Natural killer cell (primary cell): ENCODE measurements at regions not wholly inside any gene's neighbourhood (a gene's known extent, or its start where the extent isn't known, plus 50 kb on each side); places are given as distances from the start of the nearest gene placed in this dataset.

ENCODE experiments used
- ATAC-seq, 3 donors: fragments of 150-1000 bp in 2 of 3; fragments of 200-7000 bp in 1 of 3; cut with Tn5 transposase; 1 replicate in 1 of 3; 2 replicates in 2 of 3; pipeline ENCODE4 v1.10.0; 2021; ENCODE audit warnings: mild to moderate bottlenecking in 2 of 3, moderate library complexity in 2 of 3
- DNase-seq, 2 donors: peaks; one replicate each; pipeline versions ENCODE4 v3.0.0 to v3.0.0-alpha.2; 2013 to 2021; ENCODE audit warnings: mixed read lengths in 1 of 2
- H3K27ac ChIP-seq: one replicate; pipeline ENCODE4 v1.5.1; 2013; ENCODE audit warnings: mild to moderate bottlenecking, low read length
- H3K27me3 ChIP-seq: one replicate; pipeline ENCODE4 v1.6.1; 2013; ENCODE audit warnings: low read length; ENCODE audit not compliant: control insufficient read depth, insufficient read depth
- H3K36me3 ChIP-seq: one replicate; pipeline ENCODE4 v1.6.1; 2013; ENCODE audit warnings: low read length; ENCODE audit not compliant: control insufficient read depth, insufficient read depth
- H3K4me1 ChIP-seq: one replicate; pipeline ENCODE4 v1.6.1; 2013; ENCODE audit warnings: low read length; ENCODE audit not compliant: control insufficient read depth, insufficient read depth
- H3K4me3 ChIP-seq: one replicate; pipeline ENCODE4 v1.5.1; 2013; ENCODE audit warnings: low read length
- H3K9me3 ChIP-seq: one replicate; pipeline ENCODE4 v1.6.1; 2013; ENCODE audit warnings: low read length; ENCODE audit not compliant: control insufficient read depth, insufficient read depth
- H3K27ac Mint-ChIP-seq, 2 donors: one replicate each; pipeline ENCODE4 v1.8.0; 2022; ENCODE audit warnings: mild to moderate bottlenecking in 2 of 2, mixed read lengths in 2 of 2, moderate library complexity in 1 of 2
- H3K27me3 Mint-ChIP-seq, 2 donors: one replicate each; pipeline ENCODE4 v1.8.0; 2022; ENCODE audit warnings: low read depth in 2 of 2, mixed read lengths in 2 of 2
- H3K36me3 Mint-ChIP-seq: one replicate; pipeline ENCODE4 v1.8.0; 2022; ENCODE audit warnings: mixed read lengths
- H3K4me1 Mint-ChIP-seq, 2 donors: one replicate each; pipeline ENCODE4 v1.8.0; 2022; ENCODE audit warnings: mixed read lengths in 2 of 2
- H3K4me3 Mint-ChIP-seq: one replicate; pipeline ENCODE4 v1.8.0; 2022; ENCODE audit warnings: mild to moderate bottlenecking, moderate library complexity, mixed read lengths
- H3K9me3 Mint-ChIP-seq, 2 donors: one replicate each; pipeline ENCODE4 v1.8.0; 2022; ENCODE audit warnings: mixed read lengths in 2 of 2
- WGBS: methylation state at CpG from one replicate; pipeline ENCODE4 v1.1.7; 2013; ENCODE audit warnings: missing lambda C conversion rate; ENCODE audit not compliant: insufficient coverage; 5-methylcytosine and 5-hydroxymethylcytosine counted together
- intact Hi-C: fragments of 100-400 bp; cut with micrococcal nuclease; formaldehyde crosslinking; loops from one replicate; pipeline ENCODE4 v1.14.2; 2022
- TF ChIP-seq, protein P1 (sequence below): fragments of 200-600 bp; IDR thresholded peaks from one replicate; pipeline ENCODE4 v1.8.0; 2022; ENCODE audit warnings: antibody characterized with exemption

DNA sequence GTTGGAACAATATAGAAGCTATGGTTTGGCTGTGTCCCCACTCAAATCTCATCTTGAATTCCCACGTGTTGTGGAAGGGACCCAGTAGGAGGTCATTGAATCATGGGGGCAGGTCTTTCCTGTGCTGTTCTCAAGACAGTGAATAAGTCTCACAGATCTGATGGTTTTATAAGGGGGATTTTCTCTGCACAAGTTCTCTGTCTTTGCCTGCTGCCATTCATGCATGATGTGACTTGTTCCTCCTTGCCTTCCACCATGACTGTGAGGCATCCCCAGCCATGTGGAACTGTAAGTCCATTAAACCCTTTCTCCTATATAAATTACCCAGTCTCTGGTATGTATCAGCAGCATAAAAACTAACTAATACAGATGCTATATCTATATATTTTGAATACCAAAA lies 135.2 kb upstream of the EDNRA start:
- Mint-ChIP-seq H3K27me3 (no peaks in the 10 kb centered on the region), H3K4me1 (no peaks in the 10 kb centered on the region), H3K4me3 (no peak overlapping the region), H3K9me3 (peaks cover 7 to 11% of the 10 kb centered on the region in 2 donors), H3K27ac (no peak overlapping the region), H3K36me3 (no peaks in the 10 kb centered on the region)
- TF ChIP-seq, protein P1, sequence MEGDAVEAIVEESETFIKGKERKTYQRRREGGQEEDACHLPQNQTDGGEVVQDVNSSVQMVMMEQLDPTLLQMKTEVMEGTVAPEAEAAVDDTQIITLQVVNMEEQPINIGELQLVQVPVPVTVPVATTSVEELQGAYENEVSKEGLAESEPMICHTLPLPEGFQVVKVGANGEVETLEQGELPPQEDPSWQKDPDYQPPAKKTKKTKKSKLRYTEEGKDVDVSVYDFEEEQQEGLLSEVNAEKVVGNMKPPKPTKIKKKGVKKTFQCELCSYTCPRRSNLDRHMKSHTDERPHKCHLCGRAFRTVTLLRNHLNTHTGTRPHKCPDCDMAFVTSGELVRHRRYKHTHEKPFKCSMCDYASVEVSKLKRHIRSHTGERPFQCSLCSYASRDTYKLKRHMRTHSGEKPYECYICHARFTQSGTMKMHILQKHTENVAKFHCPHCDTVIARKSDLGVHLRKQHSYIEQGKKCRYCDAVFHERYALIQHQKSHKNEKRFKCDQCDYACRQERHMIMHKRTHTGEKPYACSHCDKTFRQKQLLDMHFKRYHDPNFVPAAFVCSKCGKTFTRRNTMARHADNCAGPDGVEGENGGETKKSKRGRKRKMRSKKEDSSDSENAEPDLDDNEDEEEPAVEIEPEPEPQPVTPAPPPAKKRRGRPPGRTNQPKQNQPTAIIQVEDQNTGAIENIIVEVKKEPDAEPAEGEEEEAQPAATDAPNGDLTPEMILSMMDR = no peak
- Histone ChIP-seq H3K27ac (no peak overlapping the region), H3K36me3 (no peaks in the 10 kb centered on the region), H3K4me1 (no peaks in the 10 kb centered on the region), H3K4me3 (no peak overlapping the region), H3K27me3 (no peaks in the 10 kb centered on the region), H3K9me3 (no peaks in the 10 kb centered on the region)
- ATAC-seq (no peak), DNase-seq (no peak)
- WGBS = 86% methylated on average over 1 of the region's 1 CpG
- intact Hi-C loops = no loop called here

DNA sequence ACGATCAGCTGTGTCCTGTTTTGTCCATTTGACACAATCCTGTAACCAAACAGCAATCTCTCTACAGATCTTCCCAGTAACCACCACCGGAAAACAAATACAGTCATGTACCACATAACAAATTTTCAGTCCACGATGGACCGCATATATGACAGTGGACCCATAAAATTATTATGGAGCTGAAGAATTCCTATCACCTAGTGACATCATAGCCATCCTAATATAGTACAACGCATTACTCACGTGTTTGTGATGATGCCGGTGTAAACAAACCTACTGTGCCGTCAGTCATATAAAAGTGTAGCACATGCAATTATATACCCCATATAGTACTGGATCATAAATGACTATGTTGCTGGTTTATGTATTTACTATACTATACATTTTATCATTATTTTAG lies 133.7 kb upstream of the EDNRA start:
- no peaks in the 10 kb centered on the region for H3K4me1 Mint-ChIP-seq
- intact Hi-C loops = no loop called here
- WGBS = 78% methylated on average over 8 of the region's 8 CpGs
- Histone ChIP-seq H3K27ac (no peak overlapping the region), H3K27me3 (no peaks in the 10 kb centered on the region), H3K4me1 (no peaks in the 10 kb centered on the region), H3K9me3 (no peaks in the 10 kb centered on the region), H3K36me3 (no peaks in the 10 kb centered on the region), H3K4me3 (no peak overlapping the region)
- no peaks in the 10 kb centered on the region for H3K27me3 Mint-ChIP-seq
- ATAC-seq (no peak), DNase-seq (no peak)
- no peaks in the 10 kb centered on the region for H3K36me3 Mint-ChIP-seq
- TF ChIP-seq, protein P1 = no peak
- H3K9me3 Mint-ChIP-seq = peaks cover 6 to 9% of the 10 kb centered on the region in 2 donors
- H3K27ac Mint-ChIP-seq = no peak overlapping the region
- H3K4me3 Mint-ChIP-seq = no peak overlapping the region

DNA sequence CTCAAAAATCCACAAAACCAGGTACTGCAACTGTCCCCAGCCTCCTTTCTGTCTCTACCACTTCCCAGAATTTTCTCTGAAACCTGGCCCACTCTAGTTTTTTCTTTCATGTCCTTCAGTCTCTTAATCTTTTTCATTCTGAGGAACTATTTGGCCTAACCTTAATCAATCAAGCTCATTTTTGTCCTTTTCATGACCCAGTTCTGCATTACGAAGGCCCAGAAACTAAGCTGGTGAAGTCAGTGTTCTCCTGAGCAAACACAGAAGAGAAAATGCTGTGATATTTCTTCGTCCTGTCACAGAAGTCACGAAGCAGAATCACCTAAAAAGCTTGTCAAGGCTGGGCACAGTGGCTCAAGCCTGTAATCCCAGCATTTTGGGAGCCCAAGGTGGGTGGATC lies 131.7 kb upstream of the EDNRA start:
- no peak for ATAC-seq
- no peak overlapping the region for H3K27ac ChIP-seq
- H3K4me3 Mint-ChIP-seq = no peak overlapping the region
- H3K9me3 Mint-ChIP-seq = peaks cover 6 to 7% of the 10 kb centered on the region in 2 donors
- H3K27ac Mint-ChIP-seq = no peak overlapping the region
- intact Hi-C loops = no loop called here
- no peaks in the 10 kb centered on the region for H3K36me3 Mint-ChIP-seq
- no peaks in the 10 kb centered on the region for H3K36me3 ChIP-seq
- H3K27me3 ChIP-seq = no peaks in the 10 kb centered on the region
- TF ChIP-seq, protein P1 = no peak
- no peaks in the 10 kb centered on the region for H3K4me1 Mint-ChIP-seq
- no peaks in the 10 kb centered on the region for H3K9me3 ChIP-seq
- no peak for DNase-seq
- WGBS = 64% methylated on average over 3 of the region's 3 CpGs
- H3K27me3 Mint-ChIP-seq = no peaks in the 10 kb centered on the region
- H3K4me1 ChIP-seq = no peaks in the 10 kb centered on the region
- H3K4me3 ChIP-seq = no peak overlapping the region

DNA sequence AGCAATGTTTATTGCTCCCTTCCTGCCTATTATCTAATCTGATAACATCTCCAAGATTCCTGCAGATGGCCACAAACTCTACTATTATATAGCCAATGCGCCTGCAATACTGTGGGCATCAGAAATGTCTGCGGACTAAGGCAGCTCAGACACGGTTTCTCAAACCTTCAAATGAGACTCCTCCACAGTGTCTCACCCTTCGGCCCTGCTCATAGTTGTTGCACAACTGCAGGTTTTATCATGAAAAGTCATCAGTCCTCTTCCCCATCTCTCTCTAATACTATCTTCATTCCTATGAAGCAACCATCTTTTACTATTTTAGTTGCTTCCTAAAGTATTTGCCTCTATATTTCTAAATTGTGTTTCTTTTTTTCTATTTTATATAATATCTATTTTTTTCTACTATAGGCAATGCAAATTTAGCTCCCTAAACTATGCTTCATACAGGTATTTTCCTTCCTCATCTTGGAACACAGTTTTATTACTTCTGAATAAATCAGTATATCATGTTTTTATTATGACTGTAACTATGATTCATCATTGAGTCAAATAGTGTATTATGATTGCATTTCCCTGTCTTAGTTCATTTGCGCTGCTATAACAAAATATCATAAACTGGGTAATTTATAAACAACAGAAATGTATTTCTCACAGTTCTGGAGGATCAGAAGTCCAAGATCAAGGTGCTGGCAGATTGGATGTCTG lies 129.7 kb upstream of the EDNRA start:
- no peaks in the 10 kb centered on the region for H3K27me3 ChIP-seq
- DNase-seq = no peak
- 96% methylated on average over 4 of the region's 5 CpGs for WGBS
- TF ChIP-seq, protein P1 = no peak
- Mint-ChIP-seq H3K27me3 (no peaks in the 10 kb centered on the region), H3K36me3 (no peaks in the 10 kb centered on the region), H3K4me1 (no peaks in the 10 kb centered on the region), H3K27ac (no peak overlapping the region), H3K4me3 (no peak overlapping the region), H3K9me3 (peaks cover 6 to 7% of the 10 kb centered on the region in 2 donors)
- no peaks in the 10 kb centered on the region for H3K4me1 ChIP-seq
- ATAC-seq = no peak
- intact Hi-C loops = no loop called here
- no peaks in the 10 kb centered on the region for H3K36me3 ChIP-seq
- H3K9me3 ChIP-seq = no peaks in the 10 kb centered on the region
- H3K27ac ChIP-seq = no peak overlapping the region
- H3K4me3 ChIP-seq = no peak overlapping the region
